Left hindlimb (tissue), 1 donor: ENCODE measurements at regions not wholly inside any gene's neighbourhood (a gene's known extent, or its start where the extent isn't known, plus 50 kb on each side); places are given as distances from the start of the nearest gene placed in this dataset.

Experiments used
- DNase-seq: peaks from one replicate; pipeline ENCODE4 v3.0.0-alpha.2; 2018

DNA sequence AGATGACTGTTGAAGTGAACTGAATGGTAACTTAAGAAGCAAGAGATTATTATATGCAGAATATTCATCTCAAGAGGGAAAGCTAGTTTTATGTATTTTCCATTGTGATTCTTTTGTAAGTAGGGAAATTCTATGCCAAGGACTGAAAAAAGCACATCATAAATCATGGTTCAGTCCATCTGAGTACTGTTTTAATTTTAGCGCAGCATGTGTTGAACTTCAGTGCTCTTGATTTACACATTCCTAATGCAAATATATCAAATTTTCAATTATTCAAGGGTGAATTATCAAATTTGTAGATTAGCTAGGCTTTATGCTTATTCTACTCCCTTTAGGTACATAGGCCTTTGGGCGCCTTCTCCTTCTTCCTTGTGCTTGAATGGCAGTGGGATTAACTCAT is 50.3 kb upstream of the TCF12 start:
- DNase-seq, result no peak

DNA sequence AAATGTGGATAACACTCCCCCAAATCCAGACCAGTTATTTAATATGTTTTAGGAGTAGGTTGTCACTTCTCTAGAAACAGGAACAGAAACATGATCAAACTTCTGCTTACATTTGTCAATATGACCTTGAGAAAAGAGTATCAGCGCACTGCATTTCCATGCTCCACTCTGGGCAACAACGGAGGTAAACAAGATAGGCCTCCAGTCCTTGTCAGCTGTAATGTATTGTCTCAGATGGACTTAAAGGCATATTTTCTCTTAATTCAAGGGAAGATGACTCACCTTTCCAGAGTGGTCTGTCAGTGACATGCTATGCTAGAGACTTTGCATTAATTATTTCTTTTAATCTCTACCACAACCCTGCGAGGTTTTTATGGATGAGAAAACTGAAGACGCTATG is 51.6 kb upstream of the TCF12 start:
- DNase-seq, result no peak

DNA sequence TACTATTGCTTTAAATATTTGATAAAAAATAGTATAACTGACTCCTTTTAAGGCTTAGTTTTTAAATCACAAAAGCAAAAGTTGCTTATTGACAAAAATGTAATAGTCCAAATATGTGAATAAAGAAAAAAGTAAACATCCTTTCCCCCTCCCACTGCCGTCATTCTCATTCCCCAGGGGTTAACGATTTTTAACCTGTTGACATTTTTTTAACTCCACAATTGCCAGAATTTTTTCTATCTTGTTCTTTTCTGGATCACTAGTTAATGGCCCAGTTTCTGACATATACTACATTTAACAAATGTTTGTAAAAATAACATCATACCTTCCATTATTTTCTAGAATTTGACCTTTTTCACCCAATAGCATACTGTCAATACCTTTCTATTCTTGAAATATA is 60.6 kb upstream of the TCF12 start:
- DNase-seq, result no peak

DNA sequence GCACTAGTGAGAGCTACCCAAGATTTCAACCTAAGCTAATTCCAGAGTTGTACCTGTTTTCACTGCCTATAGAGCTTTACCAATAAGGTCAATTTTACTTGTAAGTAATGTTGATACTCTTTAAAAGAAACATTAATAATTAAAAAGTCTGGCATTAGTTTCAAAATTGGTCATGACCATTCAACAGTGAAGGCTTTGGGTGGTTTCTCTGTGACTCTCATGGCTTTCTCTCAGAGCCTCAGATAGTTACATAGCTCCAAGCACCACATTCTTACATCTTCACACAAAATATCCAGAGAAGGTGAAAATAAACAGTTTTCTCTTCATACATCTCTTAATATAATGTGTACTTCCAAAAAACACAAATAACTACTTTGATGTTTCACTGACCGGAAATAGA is 61.5 kb upstream of the TCF12 start:
- no peak for DNase-seq

DNA sequence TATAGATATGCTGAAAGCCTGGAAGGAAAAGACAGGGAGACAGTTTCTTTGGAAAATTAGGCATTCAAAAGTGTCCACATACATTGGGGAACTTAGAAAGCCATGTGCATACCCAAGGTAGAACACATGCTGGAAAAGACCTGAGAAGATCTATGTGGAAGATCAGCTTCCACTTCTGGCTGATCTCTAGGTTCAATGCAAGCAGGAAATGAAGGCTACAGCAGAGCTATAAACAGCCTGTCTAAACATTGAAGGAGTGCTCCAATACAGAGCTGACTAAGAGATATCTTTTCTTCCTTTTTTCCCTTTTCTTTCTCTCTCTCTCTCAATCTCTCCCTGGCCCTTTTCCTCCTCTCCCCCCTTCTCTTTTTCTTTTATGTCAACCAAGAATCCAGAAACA is 73.6 kb upstream of the TCF12 start:
- no peak for DNase-seq

DNA sequence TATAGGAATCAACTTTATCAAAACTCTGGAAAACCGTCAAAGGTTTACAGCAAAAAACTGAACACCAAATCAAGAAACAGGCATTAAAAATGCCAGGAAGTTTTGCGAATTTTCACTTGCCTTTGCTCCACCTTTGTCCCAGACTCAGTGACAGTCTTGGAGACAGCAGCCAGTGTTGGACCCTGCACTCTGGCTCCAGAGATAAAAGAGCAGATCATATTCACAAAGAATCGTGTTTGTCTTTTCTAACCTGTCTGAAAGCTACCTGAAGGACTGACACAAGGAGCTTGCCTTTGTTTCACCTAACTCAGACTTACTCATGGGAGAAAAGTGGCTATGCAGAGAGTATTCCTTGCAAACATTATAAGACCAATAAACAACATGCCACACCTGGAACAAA is 74.0 kb upstream of the TCF12 start:
- no peak for DNase-seq

DNA sequence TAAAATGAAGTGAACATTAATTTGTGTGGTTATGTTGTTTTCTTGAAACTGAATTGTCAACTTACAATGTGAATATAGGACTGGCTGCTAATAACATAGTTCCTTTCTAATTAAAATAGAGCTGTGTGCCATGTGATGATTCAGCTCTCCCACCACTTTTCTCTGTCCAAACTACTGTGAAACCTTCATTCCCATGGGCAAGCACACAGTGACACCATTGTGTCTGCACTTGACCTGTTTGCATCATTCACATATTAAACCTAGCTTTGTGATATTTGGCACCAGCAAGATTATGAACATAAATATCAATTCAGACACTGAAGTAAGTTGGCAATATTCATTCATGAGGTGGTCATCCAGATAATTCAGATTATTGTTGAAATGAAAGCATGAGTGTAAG is 78.8 kb upstream of the TCF12 start:
- no peak for DNase-seq

DNA sequence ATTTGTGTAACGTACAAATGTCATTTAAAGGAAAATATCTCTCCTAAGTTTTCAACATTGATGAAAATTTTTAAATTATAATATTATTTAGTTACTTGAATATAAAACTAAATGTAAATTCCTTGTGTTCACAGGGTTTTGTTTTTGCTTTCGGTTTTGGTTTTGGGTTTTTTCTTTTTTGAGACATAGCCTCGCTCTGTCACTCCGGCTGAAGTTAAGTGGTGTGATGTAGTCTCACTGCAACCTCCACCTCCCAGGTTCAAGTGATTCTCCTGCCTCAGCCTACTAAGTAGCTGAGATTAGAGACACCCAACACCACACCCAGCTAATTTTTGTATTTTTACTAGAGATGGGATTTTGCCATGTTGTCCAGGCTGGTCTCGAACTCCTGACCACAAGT is 79.3 kb upstream of the TCF12 start:
- no peak for DNase-seq

DNA sequence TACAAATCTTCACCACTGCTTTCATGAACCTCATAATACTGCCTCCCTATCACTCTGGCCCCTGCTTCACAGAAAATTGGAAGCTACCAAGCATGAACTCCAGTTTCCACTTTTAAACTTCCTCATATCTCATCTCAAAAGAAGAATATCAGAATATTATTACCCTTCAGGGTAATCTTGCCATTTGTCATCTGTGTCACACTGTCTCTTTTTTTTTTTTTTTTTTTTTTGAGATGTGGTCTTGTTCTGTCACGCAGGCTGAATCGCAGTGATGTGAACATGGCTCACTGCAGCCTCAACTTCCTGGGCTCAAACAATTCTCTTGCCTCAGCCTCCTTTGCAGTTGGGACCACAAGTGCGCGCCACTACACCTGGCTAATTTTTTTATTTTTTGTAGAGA is 80.4 kb upstream of the TCF12 start:
- DNase-seq, result no peak

DNA sequence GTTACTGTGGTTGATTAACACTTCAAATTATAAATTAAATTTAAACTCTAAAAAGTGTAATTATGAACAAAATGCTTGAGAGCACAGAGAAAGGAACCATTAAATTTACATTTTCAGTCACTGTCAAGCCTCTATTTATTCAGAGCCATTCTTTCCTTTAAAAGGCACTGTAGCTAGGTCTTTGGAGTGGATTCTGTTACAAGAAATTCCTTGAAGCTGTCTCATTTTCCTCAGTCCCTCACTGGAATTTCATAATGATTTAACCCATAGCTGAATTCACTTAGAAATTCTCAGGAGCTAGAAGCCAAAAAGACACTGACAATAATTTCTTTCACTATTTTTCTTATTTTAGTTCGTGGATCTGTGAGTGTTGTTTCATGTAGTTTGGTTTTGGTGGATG is 81.2 kb upstream of the TCF12 start:
- DNase-seq, result no peak

DNA sequence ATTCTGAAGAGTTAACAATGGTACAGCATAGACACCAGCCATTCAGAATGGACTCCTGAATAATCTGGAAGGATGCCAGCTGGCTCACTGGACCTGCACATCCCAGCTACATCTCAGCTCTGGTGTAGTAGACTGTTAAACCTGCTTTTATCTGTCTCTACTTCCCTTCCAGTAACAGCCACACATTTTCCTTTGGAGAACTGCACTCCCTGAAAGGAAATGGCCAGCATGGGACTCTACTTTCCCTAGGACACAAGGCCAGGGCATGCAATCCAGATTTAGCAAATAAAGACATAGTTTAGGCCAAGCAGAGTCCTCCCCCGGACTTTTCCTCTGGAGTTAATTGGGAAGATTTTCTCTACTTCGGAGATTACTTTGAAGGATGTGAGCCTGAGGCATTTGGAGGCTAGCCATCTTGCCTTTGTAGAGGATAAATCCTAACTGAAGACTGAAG is 82.7 kb upstream of the TCF12 start:
- DNase-seq, result no peak

DNA sequence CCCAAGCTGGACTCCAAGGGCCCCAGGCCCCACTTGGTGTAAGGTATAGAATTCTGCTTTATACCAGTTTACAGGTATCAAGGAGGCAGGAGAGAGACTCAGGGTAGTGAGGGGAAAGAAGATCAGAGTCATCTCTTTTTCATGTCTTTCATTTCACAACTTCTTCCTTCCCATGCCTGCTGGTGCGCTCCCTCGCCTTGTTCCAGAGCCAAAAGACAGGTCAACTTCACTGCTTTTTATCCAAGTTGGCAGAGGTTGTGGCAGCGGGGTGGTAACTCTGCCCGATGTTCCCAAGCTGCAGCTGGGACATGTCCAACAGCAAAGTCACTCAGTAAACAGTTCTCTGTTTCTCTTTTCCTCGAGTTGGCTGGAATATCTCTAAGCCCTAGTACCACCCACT is 86.3 kb upstream of the TCF12 start:
- peak; percentile 54 for DNase-seq

DNA sequence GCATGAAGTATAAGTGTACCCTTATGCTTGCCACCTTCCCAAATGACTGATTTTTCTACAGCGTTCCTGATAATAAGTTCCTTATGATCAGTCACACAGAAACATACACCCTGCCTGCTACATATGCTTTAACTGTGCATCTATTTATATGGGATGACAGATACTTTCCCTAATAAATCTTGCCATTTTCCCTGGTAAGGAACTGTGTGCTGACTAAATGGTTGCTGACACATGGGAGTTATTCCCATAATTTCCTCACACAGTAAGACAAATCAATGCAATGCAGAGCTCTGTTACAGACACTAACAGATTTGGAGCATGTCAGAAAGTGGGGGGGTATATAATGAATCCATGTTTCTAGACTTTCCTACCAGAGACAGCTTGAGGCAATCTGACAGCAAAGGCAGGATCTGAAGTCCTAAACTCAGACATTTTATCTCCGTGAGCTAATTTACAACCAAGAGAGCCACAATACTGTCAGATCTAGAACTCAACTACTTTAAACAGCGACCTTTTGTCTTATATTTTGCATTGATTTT is 86.9 kb upstream of the TCF12 start:
- DNase-seq, result no peak

DNA sequence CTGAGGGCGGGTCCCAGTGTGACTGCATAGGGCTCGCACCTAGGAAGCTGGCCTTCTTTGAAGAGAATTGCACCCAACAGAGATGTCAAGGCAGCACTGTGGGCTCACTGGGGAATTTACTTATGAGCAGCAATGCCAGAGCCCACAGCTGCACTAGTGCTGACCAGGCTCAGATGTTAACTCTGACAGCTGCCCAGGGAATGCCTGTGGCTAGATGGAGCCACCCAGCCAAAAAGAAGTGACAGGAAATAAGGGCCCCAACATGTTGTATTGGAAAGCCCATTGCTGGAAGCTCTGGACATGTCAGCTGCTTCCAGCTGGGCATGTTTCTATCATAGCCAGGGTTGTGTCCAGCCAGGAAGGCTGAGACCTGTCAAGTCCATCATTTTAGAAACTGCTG is 90.9 kb upstream of the ZNF280D start:
- peak; percentile 43 for DNase-seq

DNA sequence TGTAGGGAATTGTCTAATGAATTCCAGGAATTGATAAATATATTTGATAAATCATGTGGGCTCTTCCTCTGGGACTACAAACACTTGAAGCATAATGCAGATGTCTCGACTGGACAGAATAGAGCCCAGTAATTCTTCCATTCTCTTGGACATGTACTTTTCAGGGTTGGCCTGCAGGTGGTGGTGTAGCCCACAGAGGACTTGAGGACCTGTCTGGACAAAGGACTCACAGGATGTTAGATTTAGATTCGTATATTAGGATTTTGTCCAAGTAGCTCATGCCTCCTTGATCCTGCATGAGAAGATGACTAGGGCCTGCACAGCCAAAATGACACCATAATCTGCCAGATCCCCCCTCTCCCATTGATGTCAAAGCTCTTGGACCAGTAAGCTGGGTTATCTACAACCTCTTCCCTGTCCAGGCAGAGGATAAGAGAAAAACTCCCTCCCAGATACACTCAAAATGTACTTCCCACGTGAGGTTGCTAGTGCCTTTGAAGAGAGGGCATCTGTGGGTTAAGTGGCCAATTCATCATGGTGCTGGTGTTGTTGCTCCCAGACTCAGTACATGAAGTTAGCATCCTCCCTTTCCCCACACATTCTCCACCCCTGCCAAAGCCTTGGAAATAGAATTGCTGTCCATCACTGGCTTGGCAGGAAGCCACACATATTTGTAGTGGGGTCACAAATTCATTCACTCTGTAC is 88.6 kb upstream of the ZNF280D start:
- DNase-seq, result peak; percentile 63

DNA sequence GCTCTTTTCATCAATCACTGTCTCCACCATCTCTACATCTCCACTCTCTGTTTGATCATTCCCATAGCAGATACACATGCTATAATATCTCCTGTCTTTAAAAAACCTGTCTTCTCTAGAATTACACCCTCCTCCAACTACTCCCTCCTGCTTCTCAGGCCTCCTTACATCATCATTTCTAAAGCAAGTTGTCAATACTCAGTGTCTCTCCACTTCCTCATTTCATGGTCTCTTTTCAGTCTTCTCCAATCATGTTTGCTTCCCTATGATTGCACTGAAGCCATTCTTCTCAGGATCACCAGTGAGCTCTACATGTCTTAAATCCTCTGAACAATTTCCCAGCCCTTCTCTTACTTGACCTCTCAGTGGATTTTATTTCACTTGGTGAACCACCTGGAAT is 87.0 kb upstream of the ZNF280D start:
- no peak for DNase-seq

DNA sequence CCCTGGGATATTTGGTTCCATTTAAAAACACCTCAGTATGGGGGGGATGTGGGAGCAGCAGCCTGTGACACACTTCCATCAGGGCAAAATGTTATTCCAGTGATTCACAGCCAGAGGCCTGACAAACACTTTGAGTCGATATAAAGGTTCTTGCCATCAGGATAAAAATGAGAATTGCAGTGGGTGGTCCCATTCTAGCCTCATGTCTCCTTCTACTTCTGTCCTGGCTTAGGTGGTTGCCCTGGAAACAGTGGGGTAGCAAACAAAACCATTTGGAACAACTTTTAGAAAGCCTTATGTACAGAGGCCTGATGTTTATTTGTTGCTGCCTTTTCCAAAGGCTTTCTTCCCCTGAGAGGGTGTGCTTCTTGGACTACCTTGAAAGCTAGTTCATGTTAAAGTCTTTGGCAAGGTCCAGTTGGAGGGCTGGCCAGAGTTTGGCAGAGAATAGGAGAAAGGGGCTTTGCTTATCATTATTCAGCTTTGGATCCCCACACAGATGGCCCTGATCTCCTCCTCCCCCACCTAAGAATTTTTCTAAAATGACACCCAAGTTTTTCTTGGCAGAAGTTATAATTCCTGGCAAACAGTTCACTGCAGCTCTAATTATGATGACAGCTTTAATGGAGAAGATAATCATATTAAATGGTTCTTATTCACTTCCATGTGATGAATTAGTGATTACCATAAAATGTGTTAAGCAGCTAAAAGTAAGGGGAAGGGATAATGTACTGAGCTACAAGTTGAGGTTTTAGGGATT is 84.2 kb upstream of the ZNF280D start:
- DNase-seq, result peak; percentile 66

DNA sequence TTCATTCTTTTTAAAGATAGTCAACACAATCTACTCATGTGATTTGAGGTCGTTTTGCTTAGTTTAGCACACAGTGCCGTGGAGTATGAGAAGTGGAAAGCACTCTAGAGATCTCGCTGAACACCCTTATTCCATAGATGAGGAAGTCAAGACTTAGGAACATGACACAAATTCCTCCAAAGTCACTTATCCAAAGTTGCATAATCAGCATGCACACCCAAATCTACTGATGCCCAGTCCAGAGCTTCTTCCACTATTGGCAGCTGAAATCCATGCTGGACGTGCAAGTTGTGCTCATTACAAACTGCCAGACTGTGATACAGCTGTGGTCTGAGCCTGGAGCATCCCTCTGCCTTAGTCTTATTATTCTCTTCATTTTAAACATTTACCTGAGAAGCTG is 83.5 kb upstream of the ZNF280D start:
- no peak for DNase-seq

DNA sequence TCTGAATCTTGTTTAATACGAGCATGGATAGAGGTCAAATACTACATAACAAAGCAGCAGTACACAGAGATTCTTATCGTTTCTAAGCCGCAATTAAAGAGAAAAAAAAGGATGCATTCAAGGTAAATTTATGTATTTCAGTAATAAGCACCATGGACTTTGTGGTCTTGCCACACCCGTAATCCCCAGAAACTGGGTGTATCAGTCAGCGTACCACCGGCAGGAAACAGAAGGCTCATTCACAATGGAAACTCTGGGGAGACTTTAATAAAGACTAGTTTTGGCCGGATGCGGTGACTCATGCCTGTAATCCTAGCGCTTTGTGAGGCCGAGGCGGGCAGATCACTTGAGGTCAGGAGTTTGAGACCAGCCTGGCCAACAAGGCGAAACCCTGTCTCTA is 81.9 kb upstream of the ZNF280D start:
- DNase-seq, result no peak

DNA sequence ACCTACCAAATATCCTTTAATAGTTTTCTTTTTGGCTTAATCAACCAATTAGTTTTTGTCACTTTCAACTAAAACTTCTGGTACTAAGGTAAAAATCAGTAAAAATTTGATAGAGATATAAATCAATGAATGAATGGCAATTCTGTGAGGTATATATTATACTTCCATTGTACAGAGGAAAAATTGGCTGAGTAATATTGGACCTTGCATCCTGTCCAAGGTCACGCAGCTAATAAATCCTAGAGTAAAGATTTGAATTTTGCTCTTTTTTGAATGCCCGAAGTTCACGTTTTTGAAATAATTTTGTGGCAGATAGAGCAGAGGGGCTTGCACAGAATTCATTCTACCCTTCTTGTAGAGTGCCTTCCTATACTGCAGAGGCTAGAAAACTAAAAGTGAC is 81.1 kb upstream of the ZNF280D start:
- no peak for DNase-seq

DNA sequence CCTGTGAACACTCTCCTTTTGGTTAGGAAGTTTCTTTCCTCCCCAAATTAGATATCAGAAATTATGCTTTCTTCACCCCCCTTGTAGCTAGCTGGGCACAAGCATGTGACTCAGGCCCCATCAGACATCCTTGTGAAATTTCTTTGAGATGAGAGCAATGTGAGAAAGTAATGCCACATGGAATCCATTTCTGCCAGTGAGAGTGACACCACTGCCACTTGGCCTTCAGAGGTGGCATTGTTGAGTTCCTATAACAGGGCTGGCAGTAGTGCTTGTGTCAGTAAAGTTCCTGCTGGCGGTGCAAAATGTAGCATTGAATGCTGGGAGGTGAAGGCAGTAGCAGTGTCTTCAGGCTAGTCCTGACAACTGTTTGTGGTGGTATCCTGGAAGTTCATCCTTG is 80.7 kb upstream of the ZNF280D start:
- DNase-seq, result no peak

DNA sequence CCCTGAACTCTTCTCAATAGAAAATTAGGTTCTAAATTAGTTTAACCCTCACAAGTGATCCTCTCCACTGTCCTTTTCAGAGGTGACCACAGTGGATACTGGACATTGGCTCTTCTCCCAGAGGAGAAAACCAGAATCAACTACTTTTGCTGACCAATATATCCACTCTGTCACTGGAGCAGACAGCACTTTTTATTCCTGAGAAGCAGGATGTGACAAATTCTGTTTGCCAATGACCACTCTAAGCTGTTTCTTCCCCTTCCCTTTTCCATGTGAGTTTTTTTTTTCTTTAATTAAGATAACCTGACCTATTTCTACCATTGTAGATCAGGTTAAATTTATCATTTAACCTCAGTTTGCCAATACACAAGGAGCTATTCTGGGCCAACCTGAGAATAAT is 79.7 kb upstream of the ZNF280D start:
- DNase-seq, result no peak

DNA sequence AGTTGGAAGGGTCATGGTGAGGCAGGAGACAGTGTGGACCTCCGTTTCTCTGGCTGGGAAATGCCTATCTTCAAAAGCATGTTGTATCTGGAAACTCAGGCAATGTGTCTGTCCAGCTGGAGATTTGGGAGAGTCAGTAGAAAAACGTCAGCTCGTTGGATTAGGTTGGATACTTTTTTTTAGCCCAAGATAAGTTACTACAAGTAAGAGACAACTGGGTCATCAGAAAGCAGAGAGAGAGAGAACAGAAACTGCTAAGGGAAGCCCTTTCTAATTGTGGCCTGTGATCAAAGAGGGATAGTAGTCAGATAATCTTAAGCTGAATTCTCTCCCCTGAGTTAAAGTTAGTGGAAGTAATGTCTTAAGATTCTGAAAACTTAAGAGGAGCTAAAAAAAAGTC is 78.9 kb upstream of the ZNF280D start:
- no peak for DNase-seq

DNA sequence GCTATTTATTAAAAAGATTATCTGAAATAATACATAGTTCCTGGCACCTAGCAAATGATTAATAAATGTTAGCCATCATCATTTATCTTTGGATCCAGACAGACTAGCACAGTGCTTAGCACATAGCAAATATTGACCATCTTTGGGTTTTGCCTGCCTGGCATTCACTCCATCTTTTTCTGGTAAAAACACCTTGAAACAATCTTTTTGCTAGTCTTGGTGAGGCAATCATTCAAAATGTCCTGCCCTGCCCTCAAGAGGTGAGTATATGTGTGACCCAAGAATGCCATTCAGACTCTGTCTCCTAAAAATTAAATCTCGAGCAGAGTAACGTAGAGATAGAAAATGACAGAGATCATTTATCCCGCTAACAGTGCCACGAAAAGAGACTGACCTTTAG is 78.3 kb upstream of the ZNF280D start:
- no peak for DNase-seq

DNA sequence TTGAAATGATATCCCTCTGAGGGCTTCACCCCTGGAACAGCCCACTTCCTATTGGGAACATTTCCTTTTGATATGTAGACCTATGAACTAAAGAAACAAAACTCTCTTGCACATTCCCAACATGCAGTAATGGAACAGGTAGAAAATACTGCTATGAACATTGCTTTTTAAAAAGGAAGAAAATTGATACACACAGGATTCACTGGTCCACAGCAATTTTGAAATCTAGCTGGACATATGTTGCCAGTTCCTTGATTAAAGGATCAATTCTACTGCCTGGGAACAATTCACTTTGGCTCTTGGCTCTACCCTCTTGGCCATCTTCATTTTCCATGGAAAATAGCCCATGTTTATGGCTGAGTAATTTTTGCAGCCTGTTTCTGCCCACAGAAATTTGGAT is 74.9 kb upstream of the ZNF280D start:
- no peak for DNase-seq
